ENCODE measurements at regions not wholly inside any gene's neighbourhood (a gene's known extent, or its start where the extent isn't known, plus 50 kb on each side); places are given as distances from the start of the nearest gene placed in this dataset.

GRCh38 chr3:3447641-3448040 lies 268.1 kb upstream of the CRBN start (continued):
- TF ChIP-seq, protein P1, sequence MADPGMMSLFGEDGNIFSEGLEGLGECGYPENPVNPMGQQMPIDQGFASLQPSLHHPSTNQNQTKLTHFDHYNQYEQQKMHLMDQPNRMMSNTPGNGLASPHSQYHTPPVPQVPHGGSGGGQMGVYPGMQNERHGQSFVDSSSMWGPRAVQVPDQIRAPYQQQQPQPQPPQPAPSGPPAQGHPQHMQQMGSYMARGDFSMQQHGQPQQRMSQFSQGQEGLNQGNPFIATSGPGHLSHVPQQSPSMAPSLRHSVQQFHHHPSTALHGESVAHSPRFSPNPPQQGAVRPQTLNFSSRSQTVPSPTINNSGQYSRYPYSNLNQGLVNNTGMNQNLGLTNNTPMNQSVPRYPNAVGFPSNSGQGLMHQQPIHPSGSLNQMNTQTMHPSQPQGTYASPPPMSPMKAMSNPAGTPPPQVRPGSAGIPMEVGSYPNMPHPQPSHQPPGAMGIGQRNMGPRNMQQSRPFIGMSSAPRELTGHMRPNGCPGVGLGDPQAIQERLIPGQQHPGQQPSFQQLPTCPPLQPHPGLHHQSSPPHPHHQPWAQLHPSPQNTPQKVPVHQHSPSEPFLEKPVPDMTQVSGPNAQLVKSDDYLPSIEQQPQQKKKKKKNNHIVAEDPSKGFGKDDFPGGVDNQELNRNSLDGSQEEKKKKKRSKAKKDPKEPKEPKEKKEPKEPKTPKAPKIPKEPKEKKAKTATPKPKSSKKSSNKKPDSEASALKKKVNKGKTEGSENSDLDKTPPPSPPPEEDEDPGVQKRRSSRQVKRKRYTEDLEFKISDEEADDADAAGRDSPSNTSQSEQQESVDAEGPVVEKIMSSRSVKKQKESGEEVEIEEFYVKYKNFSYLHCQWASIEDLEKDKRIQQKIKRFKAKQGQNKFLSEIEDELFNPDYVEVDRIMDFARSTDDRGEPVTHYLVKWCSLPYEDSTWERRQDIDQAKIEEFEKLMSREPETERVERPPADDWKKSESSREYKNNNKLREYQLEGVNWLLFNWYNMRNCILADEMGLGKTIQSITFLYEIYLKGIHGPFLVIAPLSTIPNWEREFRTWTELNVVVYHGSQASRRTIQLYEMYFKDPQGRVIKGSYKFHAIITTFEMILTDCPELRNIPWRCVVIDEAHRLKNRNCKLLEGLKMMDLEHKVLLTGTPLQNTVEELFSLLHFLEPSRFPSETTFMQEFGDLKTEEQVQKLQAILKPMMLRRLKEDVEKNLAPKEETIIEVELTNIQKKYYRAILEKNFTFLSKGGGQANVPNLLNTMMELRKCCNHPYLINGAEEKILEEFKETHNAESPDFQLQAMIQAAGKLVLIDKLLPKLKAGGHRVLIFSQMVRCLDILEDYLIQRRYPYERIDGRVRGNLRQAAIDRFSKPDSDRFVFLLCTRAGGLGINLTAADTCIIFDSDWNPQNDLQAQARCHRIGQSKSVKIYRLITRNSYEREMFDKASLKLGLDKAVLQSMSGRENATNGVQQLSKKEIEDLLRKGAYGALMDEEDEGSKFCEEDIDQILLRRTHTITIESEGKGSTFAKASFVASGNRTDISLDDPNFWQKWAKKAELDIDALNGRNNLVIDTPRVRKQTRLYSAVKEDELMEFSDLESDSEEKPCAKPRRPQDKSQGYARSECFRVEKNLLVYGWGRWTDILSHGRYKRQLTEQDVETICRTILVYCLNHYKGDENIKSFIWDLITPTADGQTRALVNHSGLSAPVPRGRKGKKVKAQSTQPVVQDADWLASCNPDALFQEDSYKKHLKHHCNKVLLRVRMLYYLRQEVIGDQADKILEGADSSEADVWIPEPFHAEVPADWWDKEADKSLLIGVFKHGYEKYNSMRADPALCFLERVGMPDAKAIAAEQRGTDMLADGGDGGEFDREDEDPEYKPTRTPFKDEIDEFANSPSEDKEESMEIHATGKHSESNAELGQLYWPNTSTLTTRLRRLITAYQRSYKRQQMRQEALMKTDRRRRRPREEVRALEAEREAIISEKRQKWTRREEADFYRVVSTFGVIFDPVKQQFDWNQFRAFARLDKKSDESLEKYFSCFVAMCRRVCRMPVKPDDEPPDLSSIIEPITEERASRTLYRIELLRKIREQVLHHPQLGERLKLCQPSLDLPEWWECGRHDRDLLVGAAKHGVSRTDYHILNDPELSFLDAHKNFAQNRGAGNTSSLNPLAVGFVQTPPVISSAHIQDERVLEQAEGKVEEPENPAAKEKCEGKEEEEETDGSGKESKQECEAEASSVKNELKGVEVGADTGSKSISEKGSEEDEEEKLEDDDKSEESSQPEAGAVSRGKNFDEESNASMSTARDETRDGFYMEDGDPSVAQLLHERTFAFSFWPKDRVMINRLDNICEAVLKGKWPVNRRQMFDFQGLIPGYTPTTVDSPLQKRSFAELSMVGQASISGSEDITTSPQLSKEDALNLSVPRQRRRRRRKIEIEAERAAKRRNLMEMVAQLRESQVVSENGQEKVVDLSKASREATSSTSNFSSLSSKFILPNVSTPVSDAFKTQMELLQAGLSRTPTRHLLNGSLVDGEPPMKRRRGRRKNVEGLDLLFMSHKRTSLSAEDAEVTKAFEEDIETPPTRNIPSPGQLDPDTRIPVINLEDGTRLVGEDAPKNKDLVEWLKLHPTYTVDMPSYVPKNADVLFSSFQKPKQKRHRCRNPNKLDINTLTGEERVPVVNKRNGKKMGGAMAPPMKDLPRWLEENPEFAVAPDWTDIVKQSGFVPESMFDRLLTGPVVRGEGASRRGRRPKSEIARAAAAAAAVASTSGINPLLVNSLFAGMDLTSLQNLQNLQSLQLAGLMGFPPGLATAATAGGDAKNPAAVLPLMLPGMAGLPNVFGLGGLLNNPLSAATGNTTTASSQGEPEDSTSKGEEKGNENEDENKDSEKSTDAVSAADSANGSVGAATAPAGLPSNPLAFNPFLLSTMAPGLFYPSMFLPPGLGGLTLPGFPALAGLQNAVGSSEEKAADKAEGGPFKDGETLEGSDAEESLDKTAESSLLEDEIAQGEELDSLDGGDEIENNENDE (IDR thresholded peaks at IDR 0.05; ENCODE audit: insufficient replicate concordance, low read length) = no peak
- no peak for TF ChIP-seq RXRA (IDR thresholded peaks at IDR 0.05; ENCODE audit: insufficient read depth, low read depth, low read length)

Measured in H1 (cell line).